ENCODE measurements at regions not wholly inside any gene's neighbourhood (a gene's known extent, or its start where the extent isn't known, plus 50 kb on each side); places are given as distances from the start of the nearest gene placed in this dataset.

GRCh38 chr13:20331419-20331818 is 99.3 kb upstream of the GJB6 start:
- no peak for TF ChIP-seq CTCF (conservative IDR thresholded peaks at IDR 0.05 in 1 of 2, IDR thresholded peaks at IDR 0.05 in 1 of 2; ENCODE audit: extremely low read depth in 1 of 2, insufficient read depth in 1 of 2, low read depth in 1 of 2, low read length in 2 of 2)
- no peak for TF ChIP-seq EZH2 (IDR thresholded peaks at IDR 0.05; ENCODE audit: borderline replicate concordance, low read length)
